LHCN-M2 (cell line): ENCODE measurements at regions not wholly inside any gene's neighbourhood (a gene's known extent, or its start where the extent isn't known, plus 50 kb on each side); places are given as distances from the start of the nearest gene placed in this dataset.

Source experiments
- DNase-seq: peaks from one replicate; pipeline ENCODE4 v3.0.0-alpha.2; 2012; ENCODE audit warnings: low read depth

GRCh38 chr10:45197816-45198485 is 117.5 kb downstream of the OR13A1 start:
- DNase-seq, result no peak

- DNase-seq, result no peak
These were observed 116.8 kb downstream of the OR13A1 start for GRCh38 chr10:45198486-45199204.

GRCh38 chr10:45199205-45199740 is 116.1 kb downstream of the OR13A1 start:
- DNase-seq, result no peak

- DNase-seq, result no peak
These were observed 114.1 kb downstream of the OR13A1 start for GRCh38 chr10:45201271-45201670.

GRCh38 chr10:45202242-45202641 is 113.2 kb downstream of the OR13A1 start:
- DNase-seq, result no peak

- DNase-seq, result no peak
These were observed 110.2 kb downstream of the OR13A1 start for GRCh38 chr10:45204954-45205775.

- no peak for DNase-seq
These were observed 105.5 kb downstream of the OR13A1 start for GRCh38 chr10:45209888-45210287.

GRCh38 chr10:45211576-45211975 is 103.8 kb downstream of the OR13A1 start:
- DNase-seq, result no peak

- DNase-seq, result no peak
These were observed 96.0 kb downstream of the OR13A1 start for GRCh38 chr10:45219416-45219815.

- no peak for DNase-seq
These were observed 94.5 kb downstream of the OR13A1 start for GRCh38 chr10:45220931-45221330.

GRCh38 chr10:45224219-45224841 is 91.1 kb downstream of the OR13A1 start:
- no peak for DNase-seq

GRCh38 chr10:45227042-45227441 is 88.4 kb downstream of the OR13A1 start:
- DNase-seq, result no peak

GRCh38 chr10:45227456-45227855 is 88.0 kb downstream of the OR13A1 start:
- no peak for DNase-seq

- no peak for DNase-seq
These were observed 85.6 kb downstream of the OR13A1 start for GRCh38 chr10:45229823-45230222.

- DNase-seq, result peak; percentile 69
These were observed 80.1 kb downstream of the OR13A1 start for GRCh38 chr10:45235260-45235769.

GRCh38 chr10:45235798-45236220 is 79.6 kb downstream of the OR13A1 start:
- no peak for DNase-seq

GRCh38 chr10:45238896-45239295 is 76.5 kb downstream of the OR13A1 start:
- no peak for DNase-seq

GRCh38 chr10:45239642-45240041 is 75.8 kb downstream of the OR13A1 start:
- DNase-seq, result no peak

GRCh38 chr10:45241865-45242520 is 73.4 kb downstream of the OR13A1 start:
- DNase-seq, result no peak

- no peak for DNase-seq
These were observed 72.1 kb downstream of the OR13A1 start for GRCh38 chr10:45243261-45243660.

GRCh38 chr10:45246522-45246921 is 68.9 kb downstream of the OR13A1 start:
- no peak for DNase-seq
